Pons (tissue), 1 donor: ENCODE measurements at regions not wholly inside any gene's neighbourhood (a gene's known extent, or its start where the extent isn't known, plus 50 kb on each side); places are given as distances from the start of the nearest gene placed in this dataset.
"Not testable (repeated sequence)": the region's sequence is repeated elsewhere in the genome, so short reads cannot be mapped to it uniquely, and the experiment has no call there.

ENCODE experiments used
- DNase-seq: peaks from one replicate; pipeline ENCODE4 v3.0.0-alpha.2; 2016; ENCODE audit warnings: low spot score

- DNase-seq: no peak
These were observed 160.1 kb downstream of the SUDS3 start for GRCh38 chr12:118536306-118536906.

- no peak for DNase-seq
These were observed 161.1 kb downstream of the SUDS3 start for GRCh38 chr12:118537481-118537917.

- peak; percentile 25 for DNase-seq
These were observed 164.7 kb downstream of the SUDS3 start for GRCh38 chr12:118541071-118541470.

- no peak for DNase-seq
These were observed 165.6 kb downstream of the SUDS3 start for GRCh38 chr12:118541934-118542333.

- no peak for DNase-seq
These were observed 167.3 kb downstream of the SUDS3 start for GRCh38 chr12:118543651-118544050.

GRCh38 chr12:118544569-118544968 lies 168.2 kb downstream of the SUDS3 start:
- DNase-seq: no peak

GRCh38 chr12:118547606-118548005 lies 171.3 kb downstream of the SUDS3 start:
- DNase-seq: not testable (repeated sequence)

DNA sequence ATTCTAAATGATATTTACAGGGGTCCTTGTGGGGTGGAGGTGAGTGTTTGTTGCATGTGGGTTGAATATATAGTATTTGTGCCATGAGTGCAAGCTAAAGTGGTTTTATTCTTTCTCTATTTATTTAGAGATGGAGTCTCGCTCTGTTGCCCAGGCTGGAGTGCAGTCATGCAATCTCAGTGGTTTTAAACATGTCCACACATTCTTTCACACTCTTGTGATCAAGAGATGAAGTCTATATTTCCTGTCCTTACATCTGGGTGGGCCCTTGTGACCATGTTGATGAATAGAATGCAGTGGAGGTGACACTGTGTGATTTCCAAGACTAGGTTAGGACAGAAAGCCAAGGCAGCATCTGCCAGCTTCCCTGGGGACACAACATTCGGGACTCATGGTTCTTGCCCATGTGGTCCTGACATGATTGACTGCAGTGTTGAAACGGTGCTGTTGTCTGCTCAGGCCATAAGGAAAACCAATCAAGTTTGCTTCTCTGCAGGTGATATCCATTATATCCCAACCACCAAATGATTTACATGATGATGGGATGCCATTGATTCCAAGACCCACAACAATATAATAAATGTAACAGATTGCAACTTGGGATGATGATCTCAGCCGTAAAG lies 172.6 kb downstream of the SUDS3 start:
- DNase-seq: no peak

GRCh38 chr12:118549510-118549980 lies 173.2 kb downstream of the SUDS3 start:
- DNase-seq: no peak

GRCh38 chr12:118553856-118554504 lies 177.6 kb downstream of the SUDS3 start:
- no peak for DNase-seq

DNA sequence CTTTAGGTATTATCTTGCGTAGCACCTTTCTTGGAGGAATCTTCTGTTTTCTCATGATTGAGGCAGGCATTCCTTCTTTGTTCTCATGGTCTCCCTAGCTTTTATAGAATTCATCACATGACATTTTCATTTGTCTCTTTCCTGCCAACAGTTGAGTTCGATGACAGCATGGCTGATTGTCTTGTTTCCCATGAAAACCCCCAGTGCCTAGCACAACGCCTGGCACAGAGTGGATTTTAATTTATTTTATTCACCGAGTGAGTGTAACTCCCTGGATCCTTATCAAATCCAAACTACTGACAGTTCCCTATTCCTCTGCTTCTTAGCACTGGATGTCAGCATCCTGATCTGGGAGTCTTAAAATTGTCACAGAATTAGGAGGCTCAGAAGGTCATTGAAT lies 182.6 kb downstream of the SUDS3 start:
- no peak for DNase-seq

GRCh38 chr12:118560733-118561132 lies 184.4 kb downstream of the SUDS3 start:
- no peak for DNase-seq

DNA sequence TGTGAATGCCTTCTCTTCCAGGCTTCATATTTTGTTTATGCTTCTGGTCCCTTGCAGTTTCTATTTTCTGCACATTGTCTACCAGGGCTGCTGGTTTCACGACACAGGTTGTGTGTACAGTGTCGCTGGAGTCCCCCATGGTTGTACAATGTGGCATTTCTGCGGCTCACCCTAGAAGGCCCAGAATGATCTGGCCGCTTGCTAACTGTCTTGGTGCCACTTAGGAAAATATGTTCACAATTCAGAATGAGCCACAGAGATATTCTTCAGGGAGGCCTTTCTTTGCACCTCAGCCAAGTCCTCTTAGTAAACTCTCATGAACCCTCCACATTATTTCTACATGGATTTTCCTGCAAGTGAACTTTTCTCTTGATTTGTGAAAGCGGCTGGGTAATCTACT lies 195.4 kb downstream of the SUDS3 start:
- DNase-seq: no peak

GRCh38 chr12:118574288-118574687 lies 197.9 kb downstream of the SUDS3 start:
- DNase-seq: no peak

DNA sequence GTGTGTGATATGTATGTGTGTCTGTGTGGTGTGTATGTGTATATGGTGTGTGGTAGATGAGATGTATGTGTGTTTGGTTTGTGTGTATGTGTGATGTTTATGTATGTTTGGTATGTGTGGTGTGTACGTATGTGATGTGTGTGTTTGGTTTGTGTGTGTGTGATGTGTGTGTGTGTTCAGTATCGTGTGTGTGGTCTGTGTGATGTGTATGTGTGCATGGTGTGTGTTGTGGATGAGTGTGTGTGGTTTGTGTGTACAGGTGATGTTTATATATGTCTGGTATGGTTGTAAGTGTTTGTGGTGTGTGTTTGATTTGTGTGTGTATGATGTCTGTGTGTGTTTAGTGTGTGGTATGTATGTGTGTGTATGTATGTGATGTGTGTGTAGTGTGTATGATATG lies 199.4 kb downstream of the SUDS3 start:
- no peak for DNase-seq

DNA sequence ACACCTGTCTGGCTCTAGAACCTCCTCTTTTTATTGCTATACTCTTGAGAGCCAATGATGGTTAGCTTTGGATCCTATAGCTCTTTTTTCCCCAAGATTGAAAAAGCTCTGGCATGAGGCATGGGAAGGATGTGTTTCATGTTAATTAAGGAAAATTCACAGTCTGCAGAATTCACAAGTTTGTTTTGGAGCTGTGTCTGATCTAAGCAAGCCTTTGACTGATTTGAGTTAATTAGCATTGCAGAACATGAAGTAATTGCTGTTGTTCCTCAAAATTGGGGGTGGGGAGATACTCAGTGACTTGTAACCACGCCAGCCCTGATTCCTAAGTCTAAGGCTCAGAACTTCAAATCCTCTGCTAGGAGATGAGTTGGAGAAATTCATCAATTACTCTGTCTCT lies 205.0 kb downstream of the SUDS3 start:
- no peak for DNase-seq

DNA sequence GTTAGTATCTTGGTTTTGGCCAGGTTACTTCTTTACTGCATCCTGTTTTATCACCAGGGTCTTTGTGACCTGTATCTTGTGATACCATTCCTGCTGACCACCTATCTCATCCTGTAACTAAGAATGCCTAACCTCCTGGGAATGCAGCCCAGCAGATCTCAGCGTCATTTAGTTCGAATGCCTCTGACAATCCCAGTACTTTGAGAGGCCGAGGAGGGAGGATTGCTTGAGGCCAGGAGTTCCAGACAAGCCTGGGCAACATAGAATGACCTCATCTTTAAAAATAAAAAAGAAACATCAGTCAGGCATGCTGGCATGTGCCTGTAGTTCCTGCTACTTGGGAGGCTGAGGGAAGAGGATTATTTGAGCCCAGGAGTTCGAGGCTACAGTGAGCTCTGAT lies 206.5 kb downstream of the SUDS3 start:
- DNase-seq: no peak

- DNase-seq: no peak
These were observed 210.1 kb downstream of the SUDS3 start for GRCh38 chr12:118586433-118586832.

GRCh38 chr12:118589162-118589561 lies 212.8 kb downstream of the SUDS3 start:
- no peak for DNase-seq

DNA sequence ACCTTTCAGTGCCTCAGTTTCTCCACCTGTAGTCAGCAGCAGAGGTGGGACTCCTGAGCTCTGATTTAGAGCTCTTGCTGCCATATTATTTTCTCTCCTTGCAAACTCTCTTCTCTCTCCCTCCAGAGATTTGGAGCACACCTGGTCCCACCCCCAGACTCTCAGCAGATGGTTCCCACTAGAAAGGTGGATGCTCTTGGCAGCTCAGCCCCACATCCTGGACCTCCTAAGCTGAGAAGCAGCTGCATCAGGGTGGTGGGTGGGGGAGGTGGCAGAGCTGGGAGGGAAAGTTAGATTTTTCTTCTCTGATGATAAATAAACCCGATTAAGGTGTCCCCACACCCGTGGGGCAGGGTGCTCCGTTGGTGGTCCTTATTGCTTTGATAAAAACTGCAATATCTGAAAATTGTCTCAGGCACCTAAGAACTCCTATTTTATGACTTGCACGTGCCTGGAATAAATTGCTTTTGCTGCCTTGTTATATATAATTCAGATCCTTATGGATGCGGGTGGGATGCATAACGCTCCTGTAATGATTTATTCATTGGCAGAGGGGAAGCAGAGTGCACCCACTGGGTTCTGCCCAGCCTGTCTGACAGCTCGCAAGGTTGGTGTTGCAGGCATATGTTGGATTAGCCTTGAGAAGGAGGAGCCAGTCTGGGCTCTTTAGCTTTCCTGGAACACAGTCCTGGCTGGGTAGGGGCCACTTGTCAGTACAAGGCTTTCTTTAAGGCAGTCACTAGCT lies 214.2 kb downstream of the SUDS3 start:
- no peak for DNase-seq

GRCh38 chr12:118603610-118604361 lies 227.4 kb downstream of the SUDS3 start:
- DNase-seq: no peak

GRCh38 chr12:118606690-118607089 lies 230.3 kb downstream of the SUDS3 start:
- no peak for DNase-seq
